ENCODE measurements at regions not wholly inside any gene's neighbourhood (a gene's known extent, or its start where the extent isn't known, plus 50 kb on each side); places are given as distances from the start of the nearest gene placed in this dataset.

- TF ChIP-seq SP2 (IDR thresholded peaks at IDR 0.05; ENCODE audit: extremely low read depth, low read depth, low read length, poor library complexity, severe bottlenecking) (no peak), MCM7 (IDR thresholded peaks at IDR 0.05) (no peak), MTA2 (IDR thresholded peaks at IDR 0.05; ENCODE audit: low read depth) (peak; percentile 34; the same call in 1 of the 2 replicates), TEAD1 (CRISPR knock-in tag; IDR thresholded peaks at IDR 0.05) (peak in 1 of 2 experiments; percentile 72; a peak in 1 of 4 replicates), ZNF668 (CRISPR knock-in tag; IDR thresholded peaks at IDR 0.05) (no peak), ZNF644 (tag; IDR thresholded peaks at IDR 0.05; ENCODE audit: low read depth) (peak; percentile 64; the same call in 1 of the 2 replicates), SFPQ (IDR thresholded peaks at IDR 0.05; ENCODE audit: low read depth, low read length) (no peak), ATF1 (CRISPR knock-in tag; IDR thresholded peaks at IDR 0.05) (no peak), ATF1 (tag; IDR thresholded peaks at IDR 0.05) (0 out of 2 replicates have a peak, but pooled peaks have one; percentile 19), MBD2 (IDR thresholded peaks at IDR 0.05; ENCODE audit: borderline replicate concordance, low read depth) (no peak), NCOA1 (IDR thresholded peaks at IDR 0.05; ENCODE audit: low read depth) (0 out of 2 replicates have a peak, but pooled peaks have one; percentile 25), RFX1 (IDR thresholded peaks at IDR 0.05) (peak; percentile 14; the same call in 1 of the 2 replicates), GTF2B (IDR thresholded peaks at IDR 0.05; ENCODE audit: extremely low read depth, insufficient read length) (no peak), TCF3 (CRISPR knock-in tag; IDR thresholded peaks at IDR 0.05) (peak; percentile 81), MAFK (IDR thresholded peaks at IDR 0.05; ENCODE audit: low read length) (no peak), TSC22D4 (tag; IDR thresholded peaks at IDR 0.05) (no peak), ZNF830 (CRISPR knock-in tag; IDR thresholded peaks at IDR 0.05) (no peak), OTX1 (CRISPR knock-in tag; IDR thresholded peaks at IDR 0.05) (no peak), TBP (optimal IDR thresholded peaks at IDR 0.05; ENCODE audit: low read depth, low read length) (peak; percentile 15), DMBX1 (CRISPR knock-in tag; IDR thresholded peaks at IDR 0.05; ENCODE audit: borderline replicate concordance) (peak; percentile 65)
- TF ChIP-seq, protein P1, sequence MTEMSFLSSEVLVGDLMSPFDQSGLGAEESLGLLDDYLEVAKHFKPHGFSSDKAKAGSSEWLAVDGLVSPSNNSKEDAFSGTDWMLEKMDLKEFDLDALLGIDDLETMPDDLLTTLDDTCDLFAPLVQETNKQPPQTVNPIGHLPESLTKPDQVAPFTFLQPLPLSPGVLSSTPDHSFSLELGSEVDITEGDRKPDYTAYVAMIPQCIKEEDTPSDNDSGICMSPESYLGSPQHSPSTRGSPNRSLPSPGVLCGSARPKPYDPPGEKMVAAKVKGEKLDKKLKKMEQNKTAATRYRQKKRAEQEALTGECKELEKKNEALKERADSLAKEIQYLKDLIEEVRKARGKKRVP (CRISPR knock-in tag; IDR thresholded peaks at IDR 0.05): 0 out of 2 replicates have a peak, but pooled peaks have one; percentile 10
- TF ChIP-seq, protein P2, sequence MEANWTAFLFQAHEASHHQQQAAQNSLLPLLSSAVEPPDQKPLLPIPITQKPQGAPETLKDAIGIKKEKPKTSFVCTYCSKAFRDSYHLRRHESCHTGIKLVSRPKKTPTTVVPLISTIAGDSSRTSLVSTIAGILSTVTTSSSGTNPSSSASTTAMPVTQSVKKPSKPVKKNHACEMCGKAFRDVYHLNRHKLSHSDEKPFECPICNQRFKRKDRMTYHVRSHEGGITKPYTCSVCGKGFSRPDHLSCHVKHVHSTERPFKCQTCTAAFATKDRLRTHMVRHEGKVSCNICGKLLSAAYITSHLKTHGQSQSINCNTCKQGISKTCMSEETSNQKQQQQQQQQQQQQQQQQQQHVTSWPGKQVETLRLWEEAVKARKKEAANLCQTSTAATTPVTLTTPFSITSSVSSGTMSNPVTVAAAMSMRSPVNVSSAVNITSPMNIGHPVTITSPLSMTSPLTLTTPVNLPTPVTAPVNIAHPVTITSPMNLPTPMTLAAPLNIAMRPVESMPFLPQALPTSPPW (CRISPR knock-in tag; IDR thresholded peaks at IDR 0.05): peak; percentile 16; the same call in 1 of the 2 replicates
- TF ChIP-seq, protein P3, sequence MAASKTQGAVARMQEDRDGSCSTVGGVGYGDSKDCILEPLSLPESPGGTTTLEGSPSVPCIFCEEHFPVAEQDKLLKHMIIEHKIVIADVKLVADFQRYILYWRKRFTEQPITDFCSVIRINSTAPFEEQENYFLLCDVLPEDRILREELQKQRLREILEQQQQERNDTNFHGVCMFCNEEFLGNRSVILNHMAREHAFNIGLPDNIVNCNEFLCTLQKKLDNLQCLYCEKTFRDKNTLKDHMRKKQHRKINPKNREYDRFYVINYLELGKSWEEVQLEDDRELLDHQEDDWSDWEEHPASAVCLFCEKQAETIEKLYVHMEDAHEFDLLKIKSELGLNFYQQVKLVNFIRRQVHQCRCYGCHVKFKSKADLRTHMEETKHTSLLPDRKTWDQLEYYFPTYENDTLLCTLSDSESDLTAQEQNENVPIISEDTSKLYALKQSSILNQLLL (CRISPR knock-in tag; IDR thresholded peaks at IDR 0.05; ENCODE audit: borderline replicate concordance): no peak
Observed at GRCh38 chr12:71300772-71301675, 138.6 kb upstream of the LGR5 start (continued).
